GM18517 (cell line): ENCODE measurements at regions not wholly inside any gene's neighbourhood (a gene's known extent, or its start where the extent isn't known, plus 50 kb on each side); places are given as distances from the start of the nearest gene placed in this dataset.

Experiments
- ATAC-seq: cut with Tn5 transposase; IDR thresholded peaks from one replicate; pipeline ENCODE4 v1.9.1; 2021; ENCODE audit warnings: mild to moderate bottlenecking, moderate library complexity; ENCODE audit not compliant: unreplicated experiment

DNA sequence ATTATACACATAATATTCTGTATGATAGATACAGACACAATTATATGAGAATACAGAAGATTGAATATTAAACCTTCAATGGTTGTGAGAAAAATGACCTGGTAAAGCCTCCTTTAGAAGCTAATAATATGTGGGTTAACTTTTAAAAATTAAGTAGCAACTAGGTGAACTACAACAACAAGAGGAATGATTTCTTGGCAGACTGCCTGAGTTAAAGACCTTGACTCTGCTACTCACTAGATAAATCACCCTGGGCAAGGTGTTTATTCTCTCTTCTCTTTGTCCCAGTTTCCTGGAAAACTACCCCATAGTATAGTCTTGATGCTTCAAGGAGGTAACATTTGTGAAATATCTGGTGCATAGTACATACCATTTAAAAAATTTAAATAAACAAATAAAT, 519.6 kb upstream of the TENM4 start:
- no peak for ATAC-seq

- no peak for ATAC-seq
These were observed 518.5 kb upstream of the TENM4 start for GRCh38 chr11:79959318-79959717.

DNA sequence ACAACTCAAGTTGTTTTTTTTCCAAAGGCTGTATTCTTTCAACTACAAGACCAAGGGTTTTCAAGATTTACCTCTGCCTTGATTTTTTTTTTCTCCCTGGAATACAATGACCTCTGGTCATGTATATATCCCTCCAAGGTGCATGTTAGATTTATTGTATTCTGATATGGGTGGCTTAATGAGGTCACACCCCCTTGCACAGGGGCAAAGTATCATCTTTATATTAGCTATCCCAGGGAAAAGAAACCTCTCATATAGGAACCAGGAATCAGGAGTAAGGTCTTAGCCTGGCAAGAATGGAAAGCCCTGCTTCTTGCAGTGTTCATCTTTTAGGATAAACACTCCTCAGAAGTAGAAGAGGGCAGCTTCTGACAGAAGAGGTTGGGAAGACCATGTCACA, 516.9 kb upstream of the TENM4 start:
- no peak for ATAC-seq

- no peak for ATAC-seq
These were observed 515.2 kb upstream of the TENM4 start for GRCh38 chr11:79956061-79956460.

GRCh38 chr11:79953629-79954028, 512.8 kb upstream of the TENM4 start:
- no peak for ATAC-seq

GRCh38 chr11:79950741-79951140, 509.9 kb upstream of the TENM4 start:
- no peak for ATAC-seq

DNA sequence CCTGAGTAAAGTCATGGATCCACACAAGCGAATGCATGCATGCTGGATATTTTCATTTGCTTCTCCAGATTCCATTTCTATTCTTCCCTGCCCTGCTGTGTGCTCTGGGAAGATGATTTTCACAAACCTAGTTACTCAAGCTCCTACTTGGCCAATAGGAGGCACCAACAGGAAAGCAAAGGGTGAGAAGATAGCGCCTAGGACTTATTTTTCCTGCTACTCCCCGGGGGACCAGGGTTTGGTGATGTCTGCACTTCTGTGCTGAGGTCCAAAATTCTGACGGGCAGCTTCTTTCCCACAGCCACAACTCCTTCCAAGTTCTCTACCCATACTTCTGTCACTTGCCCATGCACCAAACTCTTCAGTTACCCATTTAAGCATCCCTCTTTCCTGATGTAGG, 509.3 kb upstream of the TENM4 start:
- no peak for ATAC-seq

DNA sequence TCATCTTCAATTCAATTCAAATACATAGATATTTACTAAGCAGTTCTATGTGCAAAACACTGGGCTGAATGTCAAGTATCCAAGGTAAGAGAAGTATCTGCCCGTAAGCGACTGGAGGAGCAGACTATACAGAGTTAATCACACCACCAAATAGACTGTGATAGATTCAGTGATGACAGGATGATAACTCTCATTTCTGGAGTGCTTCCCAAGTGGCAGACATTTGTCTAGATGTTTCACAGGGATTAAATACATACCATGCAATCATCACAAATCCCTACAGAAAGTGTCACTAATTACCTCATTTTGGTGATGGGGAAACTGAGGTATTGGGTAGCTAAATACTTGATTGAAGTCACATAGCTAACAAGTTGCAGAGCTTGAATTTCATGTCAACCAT, 508.7 kb upstream of the TENM4 start:
- ATAC-seq, result no peak

GRCh38 chr11:79942646-79943045, 501.8 kb upstream of the TENM4 start:
- no peak for ATAC-seq

GRCh38 chr11:79942090-79942489, 501.3 kb upstream of the TENM4 start:
- no peak for ATAC-seq

- no peak for ATAC-seq
These were observed 500.3 kb upstream of the TENM4 start for GRCh38 chr11:79940974-79941735.

- no peak for ATAC-seq
These were observed 499.3 kb upstream of the TENM4 start for GRCh38 chr11:79940165-79940564.

DNA sequence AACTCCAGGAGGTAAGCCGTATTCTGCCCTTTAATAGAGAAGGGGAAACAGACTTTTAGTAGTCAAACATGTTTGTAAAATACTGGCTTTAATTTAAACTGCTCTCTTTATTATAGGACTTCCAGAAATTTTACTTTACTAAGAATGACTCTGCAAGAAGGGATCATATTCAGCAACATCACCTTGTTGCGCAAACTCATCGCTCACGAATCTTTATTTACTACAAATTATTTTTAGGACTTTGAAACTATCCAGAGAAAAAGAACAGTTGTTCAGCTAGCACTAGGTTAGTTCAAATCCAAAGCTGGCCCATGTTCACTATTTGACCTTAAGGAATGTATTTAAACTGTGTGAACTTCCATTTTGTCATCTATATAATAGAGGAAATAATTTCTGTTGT, 498.3 kb upstream of the TENM4 start:
- ATAC-seq, result no peak

DNA sequence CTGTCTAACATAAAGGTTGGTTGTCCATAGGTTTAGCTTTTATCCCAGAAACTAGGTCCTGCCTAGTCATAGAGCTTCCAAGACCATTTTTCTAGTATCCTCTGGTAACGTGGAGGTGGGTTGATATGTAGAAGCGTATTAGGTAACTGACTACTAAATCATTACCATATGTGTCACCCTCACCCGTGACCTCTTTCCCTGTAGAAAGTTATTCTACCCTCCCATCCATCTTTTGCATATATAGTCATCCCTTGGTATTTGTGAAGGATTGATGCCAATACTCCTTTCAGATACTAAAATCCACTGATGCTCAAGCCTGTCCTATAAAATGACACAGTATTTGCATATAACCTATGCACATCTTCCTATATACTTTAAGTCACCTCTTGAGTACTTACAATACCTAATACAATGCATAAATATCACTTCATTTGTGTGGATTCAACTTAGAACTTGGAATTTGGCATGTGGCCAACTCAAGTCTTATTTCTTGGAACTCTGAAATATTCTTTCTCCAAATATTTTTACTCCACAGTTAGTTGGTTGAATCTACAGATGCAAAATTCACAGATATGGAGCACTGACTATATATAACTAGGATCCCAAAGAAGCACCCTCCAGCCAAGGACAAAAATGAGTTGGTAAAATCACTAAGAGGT, 497.0 kb upstream of the TENM4 start:
- no peak for ATAC-seq

- no peak for ATAC-seq
These were observed 491.8 kb upstream of the TENM4 start for GRCh38 chr11:79932612-79933011.

- ATAC-seq, result no peak
These were observed 490.9 kb upstream of the TENM4 start for GRCh38 chr11:79931692-79932091.

- no peak for ATAC-seq
These were observed 485.9 kb upstream of the TENM4 start for GRCh38 chr11:79926707-79927106.

DNA sequence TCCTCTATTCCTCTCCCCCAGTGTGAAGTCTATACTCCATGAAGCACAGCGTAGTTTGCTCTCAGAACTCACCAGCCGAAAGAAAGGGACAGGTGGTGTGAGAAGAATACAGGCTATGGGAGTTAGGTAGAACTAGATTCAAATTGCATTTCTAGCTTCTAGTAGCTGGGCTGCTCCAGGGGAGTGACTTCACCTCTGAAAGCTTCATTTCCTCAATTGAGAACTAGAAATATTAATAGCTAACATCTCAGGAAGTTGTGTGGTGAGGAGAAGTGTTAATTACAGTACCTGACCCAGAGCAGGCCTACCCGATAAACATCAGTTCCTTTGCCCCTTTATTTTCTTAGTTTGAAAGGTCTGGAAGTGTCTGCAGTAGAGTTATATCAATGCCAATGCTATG, 484.7 kb upstream of the TENM4 start:
- peak; percentile 90 for ATAC-seq

- no peak for ATAC-seq
These were observed 481.8 kb upstream of the TENM4 start for GRCh38 chr11:79922641-79923040.

DNA sequence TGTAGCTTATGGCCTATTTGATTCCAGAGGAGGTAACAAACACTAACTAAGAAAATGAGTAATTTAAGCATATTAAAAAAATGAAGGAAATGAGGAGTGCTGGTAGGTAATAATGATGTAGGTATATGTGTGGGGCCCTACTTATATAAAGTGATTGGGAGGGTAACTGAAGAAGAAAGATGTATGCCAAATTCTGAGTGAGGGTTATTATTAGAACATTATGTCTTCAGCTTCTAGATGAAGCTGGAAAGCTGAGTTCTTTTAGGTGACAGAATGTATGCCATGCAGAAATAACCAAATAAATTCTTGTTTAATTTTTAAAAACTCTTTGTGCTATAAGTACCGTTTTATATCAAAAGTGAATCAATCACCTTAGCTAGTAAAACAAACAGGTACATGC, 479.6 kb upstream of the TENM4 start:
- ATAC-seq, result no peak

DNA sequence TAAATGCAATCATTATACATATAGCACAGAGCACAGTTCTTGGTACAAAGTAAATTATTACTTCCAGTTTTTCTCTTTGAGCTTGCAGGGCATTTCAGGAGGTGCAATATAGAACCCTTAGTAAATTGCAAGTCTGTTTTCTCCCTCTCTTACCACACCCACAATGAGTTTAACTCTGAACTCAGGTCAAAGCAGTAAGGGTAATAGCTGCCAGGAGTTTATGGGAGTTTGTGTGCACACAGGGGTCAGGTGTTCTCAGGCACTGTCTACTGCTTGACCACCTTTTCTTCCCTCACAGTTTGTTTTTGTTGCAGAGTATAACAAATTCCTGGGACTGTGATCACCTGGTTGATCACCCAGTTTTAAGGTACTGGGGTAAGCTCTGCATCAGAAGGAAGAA, 478.5 kb upstream of the TENM4 start:
- no peak for ATAC-seq

- no peak for ATAC-seq
These were observed 478.0 kb upstream of the TENM4 start for GRCh38 chr11:79918846-79919245.

DNA sequence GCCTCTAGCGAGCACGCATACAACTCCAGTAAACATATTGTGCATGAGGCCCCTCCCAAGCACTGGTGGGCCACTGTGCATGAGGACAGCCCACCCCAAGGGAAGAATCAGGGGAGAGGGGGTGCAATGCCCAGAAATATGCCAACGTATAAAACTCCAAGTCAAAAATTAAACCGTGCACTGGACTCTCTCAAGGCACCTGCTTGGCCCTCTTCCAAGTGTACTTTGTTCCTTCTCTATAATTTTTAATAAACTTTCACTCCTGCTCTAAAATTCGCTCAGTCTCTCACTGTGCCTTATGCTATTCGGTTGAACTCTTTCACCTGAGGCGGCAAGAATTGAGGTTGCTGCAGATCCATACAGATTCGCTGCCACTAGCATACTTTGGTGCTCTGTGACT, 465.3 kb upstream of the TENM4 start:
- no peak for ATAC-seq
